IMR-90 (cell line): ENCODE measurements at regions not wholly inside any gene's neighbourhood (a gene's known extent, or its start where the extent isn't known, plus 50 kb on each side); places are given as distances from the start of the nearest gene placed in this dataset.

ENCODE experiments used
- BHLHE40 ChIP-seq: fragments of 150-350 bp; IDR thresholded peaks from 2 replicates; pipeline ENCODE4 v1.6.1; 2016; ENCODE audit warnings: mild to moderate bottlenecking, low read depth, low read length
- FOS ChIP-seq: fragments of 150-350 bp; IDR thresholded peaks from 2 replicates; pipeline ENCODE4 v1.6.1; 2016; ENCODE audit warnings: low read depth, low read length
- MAFK ChIP-seq: IDR thresholded peaks from 2 replicates; pipeline ENCODE4 v1.6.1; 2012; ENCODE audit warnings: low read depth, low read length, improper control_type of control experiment
- MAZ ChIP-seq: IDR thresholded peaks from 2 replicates; pipeline ENCODE4 v1.6.1; 2012; ENCODE audit warnings: low read depth, mild to moderate bottlenecking, low read length, improper control_type of control experiment, moderate library complexity, borderline replicate concordance
- MXI1 ChIP-seq: IDR thresholded peaks from 2 replicates; pipeline ENCODE4 v1.6.1; 2012; ENCODE audit warnings: low read depth, mild to moderate bottlenecking, low read length, moderate library complexity, borderline replicate concordance
- NFE2L2 ChIP-seq: fragments of 150-350 bp; IDR thresholded peaks from 2 replicates; pipeline ENCODE4 v1.6.1; 2016; ENCODE audit warnings: low read depth, mild to moderate bottlenecking, low read length
- POLR2A ChIP-seq: IDR thresholded peaks from 2 replicates; pipeline ENCODE4 v1.6.1; 2012; ENCODE audit warnings: mild to moderate bottlenecking, low read depth, low read length
- RFX5 ChIP-seq: IDR thresholded peaks from 2 replicates; pipeline ENCODE4 v1.8.0; 2012; ENCODE audit warnings: low read depth, mild to moderate bottlenecking, low read length, moderate library complexity
- SMC3 ChIP-seq: fragments of 150-350 bp; IDR thresholded peaks from 2 replicates; pipeline ENCODE4 v1.6.1; 2016; ENCODE audit warnings: low read depth, mild to moderate bottlenecking, antibody characterized with exemption, low read length, moderate library complexity
- TF ChIP-seq, protein P1 (sequence below): conservative IDR thresholded peaks from 2 replicates; pipeline ENCODE4 v1.5.1; 2012; ENCODE audit warnings: mild to moderate bottlenecking, low read depth, low read length, improper control_type of control experiment
- TF ChIP-seq, protein P2 (sequence below): fragments of 150-350 bp; IDR thresholded peaks from 2 replicates; pipeline ENCODE4 v1.6.1; 2016; ENCODE audit warnings: low read depth, mild to moderate bottlenecking, low read length, moderate library complexity, borderline replicate concordance
- TF ChIP-seq, protein P3 (sequence below): fragments of 150-350 bp; IDR thresholded peaks from 2 replicates; pipeline ENCODE4 v1.6.1; 2017; ENCODE audit warnings: mild to moderate bottlenecking, antibody characterized with exemption, low read length, low read depth

DNA sequence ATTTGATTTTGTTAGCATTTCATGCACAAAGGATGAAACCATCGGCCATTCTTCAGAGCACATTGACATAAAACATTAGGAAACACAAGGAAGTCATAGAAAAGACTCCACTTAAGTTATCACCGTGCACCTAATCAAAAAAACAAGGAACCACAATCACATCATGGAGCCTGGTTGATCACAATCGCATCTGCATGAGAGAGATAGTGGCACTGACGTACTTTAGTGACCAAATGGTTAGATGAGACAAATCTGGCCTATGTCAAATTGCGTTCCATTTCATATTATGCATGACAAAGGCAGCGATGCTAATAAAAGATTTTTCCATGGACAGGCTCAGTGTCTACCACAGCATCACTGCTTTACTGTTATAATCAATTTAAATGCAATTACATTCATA is 571.8 kb upstream of the ADGRL2 start:
- no peak for TF ChIP-seq SMC3
- TF ChIP-seq, protein P1, sequence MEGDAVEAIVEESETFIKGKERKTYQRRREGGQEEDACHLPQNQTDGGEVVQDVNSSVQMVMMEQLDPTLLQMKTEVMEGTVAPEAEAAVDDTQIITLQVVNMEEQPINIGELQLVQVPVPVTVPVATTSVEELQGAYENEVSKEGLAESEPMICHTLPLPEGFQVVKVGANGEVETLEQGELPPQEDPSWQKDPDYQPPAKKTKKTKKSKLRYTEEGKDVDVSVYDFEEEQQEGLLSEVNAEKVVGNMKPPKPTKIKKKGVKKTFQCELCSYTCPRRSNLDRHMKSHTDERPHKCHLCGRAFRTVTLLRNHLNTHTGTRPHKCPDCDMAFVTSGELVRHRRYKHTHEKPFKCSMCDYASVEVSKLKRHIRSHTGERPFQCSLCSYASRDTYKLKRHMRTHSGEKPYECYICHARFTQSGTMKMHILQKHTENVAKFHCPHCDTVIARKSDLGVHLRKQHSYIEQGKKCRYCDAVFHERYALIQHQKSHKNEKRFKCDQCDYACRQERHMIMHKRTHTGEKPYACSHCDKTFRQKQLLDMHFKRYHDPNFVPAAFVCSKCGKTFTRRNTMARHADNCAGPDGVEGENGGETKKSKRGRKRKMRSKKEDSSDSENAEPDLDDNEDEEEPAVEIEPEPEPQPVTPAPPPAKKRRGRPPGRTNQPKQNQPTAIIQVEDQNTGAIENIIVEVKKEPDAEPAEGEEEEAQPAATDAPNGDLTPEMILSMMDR, result no peak
- TF ChIP-seq, protein P2, sequence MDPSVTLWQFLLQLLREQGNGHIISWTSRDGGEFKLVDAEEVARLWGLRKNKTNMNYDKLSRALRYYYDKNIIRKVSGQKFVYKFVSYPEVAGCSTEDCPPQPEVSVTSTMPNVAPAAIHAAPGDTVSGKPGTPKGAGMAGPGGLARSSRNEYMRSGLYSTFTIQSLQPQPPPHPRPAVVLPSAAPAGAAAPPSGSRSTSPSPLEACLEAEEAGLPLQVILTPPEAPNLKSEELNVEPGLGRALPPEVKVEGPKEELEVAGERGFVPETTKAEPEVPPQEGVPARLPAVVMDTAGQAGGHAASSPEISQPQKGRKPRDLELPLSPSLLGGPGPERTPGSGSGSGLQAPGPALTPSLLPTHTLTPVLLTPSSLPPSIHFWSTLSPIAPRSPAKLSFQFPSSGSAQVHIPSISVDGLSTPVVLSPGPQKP, result no peak
- no peak for TF ChIP-seq POLR2A
- TF ChIP-seq MAZ, result no peak
- no peak for TF ChIP-seq FOS
- TF ChIP-seq BHLHE40, result no peak
- no peak for TF ChIP-seq RFX5
- no peak for TF ChIP-seq NFE2L2
- TF ChIP-seq MAFK, result no peak
- no peak for TF ChIP-seq MXI1
- TF ChIP-seq, protein P3, sequence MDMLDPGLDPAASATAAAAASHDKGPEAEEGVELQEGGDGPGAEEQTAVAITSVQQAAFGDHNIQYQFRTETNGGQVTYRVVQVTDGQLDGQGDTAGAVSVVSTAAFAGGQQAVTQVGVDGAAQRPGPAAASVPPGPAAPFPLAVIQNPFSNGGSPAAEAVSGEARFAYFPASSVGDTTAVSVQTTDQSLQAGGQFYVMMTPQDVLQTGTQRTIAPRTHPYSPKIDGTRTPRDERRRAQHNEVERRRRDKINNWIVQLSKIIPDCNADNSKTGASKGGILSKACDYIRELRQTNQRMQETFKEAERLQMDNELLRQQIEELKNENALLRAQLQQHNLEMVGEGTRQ, result no peak
